SH-SY5Y (cell line): ENCODE measurements at regions not wholly inside any gene's neighbourhood (a gene's known extent, or its start where the extent isn't known, plus 50 kb on each side); places are given as distances from the start of the nearest gene placed in this dataset.

Experiments used
- GATA2 ChIP-seq: IDR thresholded peaks from 2 replicates; pipeline ENCODE4 v1.6.1; 2011; ENCODE audit warnings: mild to moderate bottlenecking, low read depth, low read length
- GATA3 ChIP-seq: IDR thresholded peaks from 2 replicates; pipeline ENCODE4 v1.6.1; 2011; ENCODE audit warnings: low read depth, mild to moderate bottlenecking, low read length, moderate library complexity

DNA sequence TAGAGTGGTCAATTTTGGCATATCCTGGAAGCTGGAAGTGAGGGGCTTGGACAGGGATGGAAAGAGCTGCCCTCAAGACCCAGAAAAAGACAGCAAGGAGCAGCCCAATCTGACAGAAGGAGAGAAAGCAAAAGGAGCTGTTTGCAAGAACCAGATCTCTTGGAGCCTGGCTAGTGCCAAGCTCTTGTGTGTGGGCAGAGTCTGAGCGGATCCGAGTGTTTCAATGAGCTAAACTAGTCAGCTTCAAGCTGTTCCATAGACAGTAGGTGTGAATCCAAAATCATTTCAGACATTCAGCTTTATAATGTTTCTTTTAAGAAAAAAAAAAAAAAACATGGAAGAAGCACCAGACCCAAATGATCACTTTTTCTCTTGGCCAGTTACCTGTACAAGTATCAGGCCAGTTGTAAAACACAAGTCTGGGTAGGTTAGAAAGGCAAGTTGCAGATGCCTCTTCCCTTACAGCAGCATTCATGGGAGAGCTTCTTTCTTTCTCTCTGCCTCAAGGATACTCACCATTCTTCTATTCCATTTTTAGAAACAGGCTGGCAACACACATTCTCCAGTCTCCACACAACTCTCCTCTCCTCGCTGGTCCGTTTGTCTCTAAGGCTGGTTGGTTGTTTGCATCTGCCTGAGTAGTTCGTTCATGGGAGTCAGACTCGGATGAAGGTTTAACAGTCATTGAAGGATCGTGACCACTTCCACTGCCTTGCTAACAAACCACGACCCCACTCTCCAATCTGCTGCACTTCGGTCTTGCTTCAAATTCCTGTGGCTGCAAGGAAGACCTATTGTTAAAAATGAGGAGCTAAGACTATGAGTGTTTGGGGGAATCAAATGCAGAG is 105.2 kb upstream of the GATB start:
- no peak for TF ChIP-seq GATA3
- TF ChIP-seq GATA2, result no peak

DNA sequence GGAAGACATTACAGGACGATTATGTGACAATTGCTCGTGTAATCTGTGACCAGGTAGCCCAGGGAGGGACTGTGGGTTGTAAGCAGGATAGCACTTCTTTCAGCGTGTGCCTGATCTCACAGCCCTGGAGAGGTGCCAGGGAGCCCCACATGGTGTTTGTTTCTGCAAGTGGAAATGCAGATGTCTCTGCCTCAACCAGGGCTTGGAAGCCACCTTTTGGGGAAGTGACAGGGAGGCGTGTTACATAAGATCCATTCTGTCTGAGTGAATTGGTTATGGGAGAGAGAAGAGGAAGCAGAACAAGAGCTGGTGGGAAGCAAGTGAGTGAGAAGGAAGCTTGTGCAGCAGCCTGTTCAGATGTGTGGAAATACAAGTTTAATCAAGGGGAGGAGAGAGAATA is 104.5 kb upstream of the GATB start:
- TF ChIP-seq GATA3, result no peak
- no peak for TF ChIP-seq GATA2

DNA sequence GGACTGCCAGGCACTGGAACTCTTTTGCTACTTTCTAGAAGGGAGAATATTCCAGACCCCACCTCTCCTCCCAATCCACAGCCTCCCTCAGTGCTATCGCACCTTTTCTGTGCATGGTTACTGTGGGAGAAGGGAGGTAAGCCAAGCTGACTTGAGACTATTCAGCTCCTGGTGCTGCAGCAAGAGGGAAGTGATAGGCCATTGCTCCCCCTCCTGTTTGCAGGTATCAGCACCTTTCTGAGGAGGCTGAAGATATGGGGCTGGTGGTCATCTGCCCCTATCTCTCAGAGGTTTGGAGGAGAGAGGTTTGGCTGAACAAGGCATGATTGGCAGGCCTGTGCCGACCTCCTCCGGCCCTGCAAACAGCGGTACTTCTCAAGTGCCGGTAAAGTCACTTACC is 103.3 kb upstream of the GATB start:
- TF ChIP-seq GATA3 (no peak), GATA2 (no peak)

DNA sequence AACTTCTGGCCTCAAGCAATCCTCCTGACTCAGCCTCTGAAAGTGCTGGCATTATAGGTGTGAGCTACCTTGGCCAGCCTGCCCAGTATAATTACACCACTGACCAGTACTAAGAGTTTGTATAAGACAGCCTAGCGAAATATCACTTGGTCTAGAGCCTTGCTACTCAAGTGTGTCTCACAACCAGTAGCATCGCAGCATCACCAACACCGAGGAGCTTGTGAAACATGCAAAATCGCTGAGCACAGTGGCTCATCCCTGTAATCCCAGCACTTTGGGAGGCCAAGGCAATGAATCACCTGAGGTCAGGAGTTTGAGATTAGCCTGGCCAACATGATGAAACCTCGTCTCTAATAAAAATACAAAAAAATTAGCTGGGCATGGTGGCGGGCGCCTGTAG is 102.0 kb upstream of the GATB start:
- no peak for TF ChIP-seq GATA2
- TF ChIP-seq GATA3, result no peak

DNA sequence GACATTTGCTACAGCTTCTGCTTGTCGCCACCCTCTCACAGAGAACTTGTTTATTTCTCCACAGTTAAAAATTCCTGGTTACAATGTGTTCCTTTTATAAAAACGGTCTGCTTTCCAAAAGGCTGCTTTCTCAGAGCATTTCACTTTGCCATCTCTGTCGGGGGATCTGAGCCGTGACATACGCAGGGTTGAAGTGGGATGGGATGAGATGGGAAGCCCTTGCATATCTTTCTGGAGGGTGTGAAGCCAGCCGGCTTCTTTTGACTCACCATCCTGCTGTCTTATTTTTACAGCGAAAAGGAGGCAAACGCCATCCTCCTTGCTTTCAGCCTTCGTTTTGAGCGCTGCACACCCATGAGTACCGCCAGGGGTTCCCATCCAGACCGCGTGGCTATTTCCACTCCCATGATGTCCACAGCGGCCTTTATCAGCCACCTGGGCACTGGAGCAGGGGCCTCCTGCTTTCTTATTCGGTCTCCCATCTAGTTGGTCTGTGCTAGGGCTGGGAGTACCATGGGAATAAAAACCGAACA is 99.8 kb upstream of the GATB start:
- no peak for TF ChIP-seq GATA3
- no peak for TF ChIP-seq GATA2

DNA sequence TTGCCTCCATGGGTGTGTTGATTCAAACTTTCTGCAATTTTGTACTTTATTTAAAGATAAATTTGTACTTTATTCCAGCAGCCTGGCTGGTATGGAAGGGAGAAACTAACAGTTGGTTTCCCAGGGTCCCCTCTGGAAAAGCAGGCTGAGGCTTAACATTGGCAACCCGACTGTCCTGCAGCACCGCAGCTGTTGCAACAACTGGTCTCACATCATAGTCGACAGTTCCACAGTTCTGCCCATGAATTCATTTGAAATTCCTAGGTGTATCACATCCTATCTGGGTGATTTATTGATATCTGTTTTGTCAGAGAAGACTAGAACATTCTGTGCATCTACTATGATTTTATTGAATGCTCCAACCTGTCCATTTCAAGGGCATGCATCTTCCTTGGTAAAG is 98.8 kb upstream of the GATB start:
- TF ChIP-seq GATA2 (no peak), GATA3 (no peak)

DNA sequence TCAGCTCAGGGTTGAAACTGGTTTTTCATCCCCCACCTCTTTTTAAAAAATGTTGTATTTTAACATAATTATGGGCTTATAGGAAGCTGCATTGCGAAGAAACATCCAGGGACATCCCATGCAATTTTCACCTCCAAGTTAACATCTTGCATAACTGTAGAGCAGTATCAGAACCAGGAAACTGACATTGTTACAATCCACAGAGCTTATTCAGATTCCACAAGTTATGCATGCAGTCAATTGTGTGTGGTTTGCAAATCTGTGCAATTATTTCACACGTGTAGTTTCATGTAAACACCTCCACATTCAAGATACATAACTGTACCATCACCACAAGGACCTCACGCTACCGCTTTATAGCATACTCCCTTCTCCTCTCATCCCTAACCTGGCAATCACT is 97.5 kb upstream of the GATB start:
- TF ChIP-seq GATA2 (no peak), GATA3 (no peak)

- TF ChIP-seq GATA3, result no peak
- no peak for TF ChIP-seq GATA2
Observed at GRCh38 chr4:151857368-151857767, 96.6 kb upstream of the GATB start.

DNA sequence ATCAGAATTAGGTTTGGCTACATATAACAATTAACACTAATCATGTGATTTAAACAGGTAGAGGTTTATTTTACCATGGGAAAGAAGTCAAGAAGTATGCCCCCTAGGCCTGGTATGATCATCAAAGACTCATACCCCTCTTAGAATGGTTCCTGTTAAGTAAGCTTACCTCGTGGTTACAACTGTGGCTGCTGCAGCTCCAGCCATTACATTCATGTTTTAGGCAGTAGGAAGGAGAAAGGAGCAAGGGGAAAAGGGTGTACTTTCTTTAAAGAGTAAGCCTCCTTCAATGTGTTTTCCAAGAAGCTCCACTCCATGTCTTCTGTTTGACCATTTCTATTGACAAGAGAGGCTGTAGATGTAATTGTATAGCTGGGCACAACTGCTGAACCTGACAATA is 94.9 kb upstream of the GATB start:
- TF ChIP-seq GATA2 (no peak), GATA3 (no peak)

DNA sequence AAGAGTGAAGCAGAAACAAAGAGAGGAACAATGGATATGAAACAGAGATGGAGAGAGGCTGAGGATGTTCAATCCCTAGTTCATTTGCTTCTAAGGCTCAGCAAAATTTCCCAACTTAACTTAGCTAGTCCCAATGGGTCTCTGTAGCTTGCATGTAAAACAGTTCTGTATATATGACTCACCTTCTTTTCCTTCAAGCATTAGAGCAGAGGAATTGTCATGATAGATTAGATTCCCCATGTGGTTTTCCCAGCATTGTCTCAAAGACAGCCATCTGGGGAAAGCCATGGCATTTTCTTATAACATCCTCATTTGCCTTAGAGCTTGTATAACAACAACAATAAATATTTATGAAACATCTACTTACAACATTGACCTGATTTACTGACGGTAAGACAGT is 93.9 kb upstream of the GATB start:
- no peak for TF ChIP-seq GATA3
- TF ChIP-seq GATA2, result no peak

DNA sequence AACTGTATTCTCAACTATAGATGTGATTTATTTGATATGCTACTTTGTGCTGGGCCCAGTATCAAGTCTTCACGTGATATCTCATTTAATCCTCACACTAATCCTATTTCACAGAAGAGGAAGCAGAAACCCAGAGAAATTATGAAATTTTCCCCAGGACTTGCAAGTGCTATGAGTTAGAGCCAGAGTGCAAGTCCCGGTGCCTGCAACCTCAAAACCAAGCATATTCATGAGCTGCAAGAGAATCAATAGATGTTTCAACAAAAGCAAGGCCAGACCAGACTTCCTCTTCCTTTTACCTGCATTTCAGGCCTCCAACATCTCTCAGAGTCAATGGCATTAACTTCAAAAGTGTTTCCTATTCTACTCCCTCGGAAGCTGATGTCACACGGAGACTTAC is 92.2 kb upstream of the GATB start:
- no peak for TF ChIP-seq GATA2
- TF ChIP-seq GATA3, result no peak

DNA sequence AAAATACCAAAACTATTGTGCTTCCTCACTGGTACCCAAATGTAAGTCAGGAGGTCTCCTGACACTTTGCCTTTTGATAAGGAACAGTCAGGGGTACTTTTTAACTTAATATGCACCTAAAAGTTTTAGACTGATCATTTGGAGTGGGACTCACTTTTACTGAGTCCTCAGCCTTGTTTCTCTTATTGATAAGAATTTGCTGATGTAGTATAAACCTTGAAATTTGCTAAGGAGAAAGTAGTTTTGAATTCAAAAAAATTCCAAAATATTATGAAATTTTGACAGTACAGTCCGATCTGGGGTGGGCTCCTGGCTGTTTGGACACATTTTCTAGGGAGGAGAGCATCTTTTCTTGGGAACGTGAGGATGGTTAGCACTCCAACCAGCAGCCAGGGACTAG is 91.4 kb upstream of the GATB start:
- TF ChIP-seq GATA2 (no peak), GATA3 (no peak)

GRCh38 chr4:151851354-151851753 is 90.5 kb upstream of the GATB start:
- TF ChIP-seq GATA2 (no peak), GATA3 (no peak)

DNA sequence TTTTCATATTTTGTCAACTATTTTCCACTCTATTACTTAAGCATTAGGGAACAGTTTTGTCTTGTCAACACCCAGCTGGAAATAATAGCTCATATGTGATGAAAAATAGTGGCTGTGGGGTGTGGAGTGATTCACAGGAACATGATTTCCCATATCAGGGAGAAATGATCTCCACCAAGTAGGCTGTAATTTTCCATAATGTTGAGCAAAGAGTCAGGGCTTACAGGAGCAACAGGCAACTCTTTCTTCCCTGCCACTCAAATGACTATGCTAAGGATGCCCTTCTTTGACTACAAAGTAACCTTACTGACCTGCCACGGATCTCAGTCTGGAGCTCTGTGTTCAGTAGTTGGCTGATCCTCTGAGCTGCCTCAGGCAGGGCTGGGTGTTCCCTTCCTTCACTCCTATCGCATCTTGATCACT is 90.0 kb upstream of the GATB start:
- no peak for TF ChIP-seq GATA2
- no peak for TF ChIP-seq GATA3

DNA sequence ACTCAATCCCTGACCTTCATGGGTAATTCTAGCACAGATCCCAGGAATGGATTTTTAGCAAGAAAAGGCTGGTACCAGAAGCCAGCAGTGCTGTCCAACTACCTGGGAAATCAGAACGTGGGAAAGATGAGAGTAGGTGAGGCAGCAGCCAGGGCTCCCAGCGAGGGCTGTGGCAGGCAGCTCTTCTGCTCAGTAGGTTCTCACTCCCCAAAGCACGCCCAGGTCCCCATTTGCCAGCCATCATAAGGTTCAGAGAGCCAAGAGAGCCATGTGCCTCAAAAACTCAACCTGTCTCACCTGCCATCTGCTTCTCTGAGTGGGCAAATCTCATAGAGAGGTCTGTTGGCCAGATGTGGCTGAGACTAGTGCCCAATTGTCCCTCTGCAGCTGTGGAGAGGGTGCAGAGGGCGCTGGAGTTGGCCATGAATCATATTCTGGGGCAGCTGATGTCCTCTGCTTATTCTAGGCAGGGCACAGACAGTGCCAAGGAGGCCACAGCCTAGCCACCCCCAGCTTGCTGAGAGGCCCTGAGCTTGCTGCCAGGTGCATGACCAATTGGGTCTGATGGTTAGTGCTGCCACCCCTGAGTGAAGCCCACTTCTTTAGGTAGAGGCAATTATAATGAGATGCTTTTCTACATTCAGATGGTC is 81.7 kb upstream of the GATB start:
- TF ChIP-seq GATA2 (no peak), GATA3 (no peak)

DNA sequence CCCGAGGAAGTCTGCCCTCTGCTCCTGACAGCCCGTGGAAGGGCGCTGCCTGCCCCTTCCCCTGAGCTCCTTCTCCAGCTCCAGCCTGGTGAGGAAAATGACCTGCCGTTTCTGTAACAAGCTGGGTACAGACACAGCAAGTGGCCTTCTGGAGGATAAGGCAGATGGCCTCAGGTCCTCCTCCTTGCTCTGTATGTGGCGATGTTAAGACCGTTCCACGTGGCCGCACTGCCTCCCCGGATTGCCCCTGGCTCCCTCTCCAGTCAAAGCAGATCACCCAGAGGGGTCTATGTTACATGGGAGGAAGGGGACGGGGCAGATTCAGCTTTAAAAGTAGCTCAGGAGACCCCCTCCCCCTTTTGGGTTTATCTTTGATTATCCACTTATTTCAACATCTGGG is 80.3 kb upstream of the GATB start:
- TF ChIP-seq GATA3, result no peak
- no peak for TF ChIP-seq GATA2
